ENCODE measurements at regions not wholly inside any gene's neighbourhood (a gene's known extent, or its start where the extent isn't known, plus 50 kb on each side); places are given as distances from the start of the nearest gene placed in this dataset.

DNA sequence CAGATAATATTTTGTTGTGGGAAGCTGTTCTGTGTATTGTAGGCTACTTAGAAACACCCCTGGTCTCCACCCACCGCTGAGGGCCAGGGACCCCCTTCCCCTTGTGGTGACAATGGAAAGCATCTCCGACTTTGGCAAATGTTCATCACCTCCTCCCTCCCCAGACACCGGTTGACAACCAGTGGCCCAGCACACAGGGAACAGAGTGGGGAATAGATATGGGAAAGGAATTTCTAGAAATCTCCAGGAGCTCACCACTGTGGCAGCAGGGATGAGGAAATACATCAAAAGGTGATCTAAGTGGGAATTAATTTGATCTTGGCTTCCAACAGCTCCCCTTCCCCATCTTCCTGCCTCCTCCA is 257.3 kb upstream of the FOXQ1 start:
- no peak overlapping the region for H3K27ac Mint-ChIP-seq
- CTCF ChIA-PET, result no interaction called here

GRCh38 chr6:1053586-1053985 is 258.3 kb upstream of the FOXQ1 start:
- Mint-ChIP-seq H3K27me3 (peaks cover 14% of the 10 kb centered on the region), H3K36me3 (ENCODE audit: low read depth) (no peaks in the 10 kb centered on the region), H3K4me1 (no peaks in the 10 kb centered on the region), H3K27ac (no peak overlapping the region), H3K4me3 (no peak overlapping the region), H3K9me3 (ENCODE audit: low read depth) (no peaks in the 10 kb centered on the region)
- ATAC-seq (no peak), DNase-seq (no peak)
- intact Hi-C loops (cut with DNase I, micrococcal nuclease), result no loop called here
- ChIA-PET POLR2A (no interaction called here), CTCF (no interaction called here)

More for the DNA sequence above, 257.3 kb upstream of the FOXQ1 start:
- POLR2A ChIA-PET, result no interaction called here
- Mint-ChIP-seq H3K4me3 (no peak overlapping the region), H3K27me3 (peaks cover 14% of the 10 kb centered on the region), H3K4me1 (no peaks in the 10 kb centered on the region), H3K36me3 (ENCODE audit: low read depth) (no peaks in the 10 kb centered on the region), H3K9me3 (ENCODE audit: low read depth) (no peaks in the 10 kb centered on the region)
- no peak for DNase-seq
- intact Hi-C loops (cut with DNase I, micrococcal nuclease), result no loop called here
- no peak for ATAC-seq

GRCh38 chr6:1052262-1052661 is 259.6 kb upstream of the FOXQ1 start:
- no peak for ATAC-seq
- Mint-ChIP-seq H3K4me1 (no peaks in the 10 kb centered on the region), H3K9me3 (ENCODE audit: low read depth) (no peaks in the 10 kb centered on the region), H3K27ac (no peak overlapping the region), H3K4me3 (no peak overlapping the region), H3K27me3 (peaks cover 23% of the 10 kb centered on the region), H3K36me3 (ENCODE audit: low read depth) (no peaks in the 10 kb centered on the region)
- intact Hi-C loops (cut with DNase I, micrococcal nuclease), result no loop called here
- no peak for DNase-seq
- POLR2A ChIA-PET, result no interaction called here
- CTCF ChIA-PET, result no interaction called here

- H3K27ac Mint-ChIP-seq, result no peak overlapping the region
- no peak overlapping the region for H3K4me3 Mint-ChIP-seq
- ATAC-seq (no peak), DNase-seq (no peak)
- H3K36me3 Mint-ChIP-seq (ENCODE audit: low read depth), result no peaks in the 10 kb centered on the region
- no peaks in the 10 kb centered on the region for H3K4me1 Mint-ChIP-seq
- POLR2A ChIA-PET, result no interaction called here
- H3K27me3 Mint-ChIP-seq, result peaks cover 31% of the 10 kb centered on the region
- CTCF ChIA-PET, result interaction anchor here (0.7 kb wide), 1 partner anchor 1731 kb away, joined by 6 read pairs; no protein-coding TSS in a partner anchor
- no peaks in the 10 kb centered on the region for H3K9me3 Mint-ChIP-seq (ENCODE audit: low read depth)
- intact Hi-C loops (cut with DNase I, micrococcal nuclease), result no loop called here
Observed at GRCh38 chr6:1049900-1050299, 262.0 kb upstream of the FOXQ1 start.

- intact Hi-C loops (cut with DNase I, micrococcal nuclease), result no loop called here
- Mint-ChIP-seq H3K27me3 (peaks cover 33% of the 10 kb centered on the region), H3K36me3 (ENCODE audit: low read depth) (no peaks in the 10 kb centered on the region), H3K9me3 (ENCODE audit: low read depth) (no peaks in the 10 kb centered on the region), H3K4me1 (no peaks in the 10 kb centered on the region), H3K27ac (no peak overlapping the region), H3K4me3 (no peak overlapping the region)
- POLR2A ChIA-PET, result no interaction called here
- ATAC-seq (no peak), DNase-seq (no peak)
- CTCF ChIA-PET, result interaction anchor here (0.7 kb wide), 1 partner anchor 1732 kb away, joined by 6 read pairs; no protein-coding TSS in a partner anchor
Observed at GRCh38 chr6:1049170-1049569, 262.7 kb upstream of the FOXQ1 start.

- CTCF ChIA-PET, result interaction anchor here (0.6 kb wide), 1 partner anchor 335 kb away, joined by 3 read pairs; no protein-coding TSS in a partner anchor
- DNase-seq (no peak), ATAC-seq (no peak)
- no peak overlapping the region for H3K4me3 Mint-ChIP-seq
- POLR2A ChIA-PET, result no interaction called here
- H3K9me3 Mint-ChIP-seq (ENCODE audit: low read depth), result no peaks in the 10 kb centered on the region
- intact Hi-C loops (cut with DNase I, micrococcal nuclease), result no loop called here
- H3K27ac Mint-ChIP-seq, result no peak overlapping the region
- peaks cover 40% of the 10 kb centered on the region for H3K27me3 Mint-ChIP-seq
- H3K36me3 Mint-ChIP-seq (ENCODE audit: low read depth), result no peaks in the 10 kb centered on the region
- no peaks in the 10 kb centered on the region for H3K4me1 Mint-ChIP-seq
Observed at GRCh38 chr6:1047981-1048541, 263.8 kb upstream of the FOXQ1 start.

DNA sequence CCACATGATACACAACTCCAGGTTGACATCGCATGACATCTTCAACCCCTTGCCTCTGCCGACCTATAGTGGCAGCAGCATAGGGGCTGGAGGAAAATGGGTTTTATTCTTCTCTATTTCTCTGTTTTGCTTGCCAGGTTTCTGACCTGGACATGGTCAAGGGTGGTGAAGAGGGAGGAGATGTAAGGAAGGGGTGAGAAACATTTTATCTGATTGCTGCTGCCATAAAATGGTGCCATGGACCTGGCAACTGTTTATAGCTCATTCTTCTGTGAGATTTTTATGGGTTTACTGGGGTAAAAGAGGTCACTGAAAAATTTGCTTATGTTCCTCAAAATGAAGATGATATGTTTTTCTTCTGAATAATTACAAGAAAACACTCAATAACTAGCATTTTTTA is 266.7 kb upstream of the FOXQ1 start:
- H3K36me3 Mint-ChIP-seq (ENCODE audit: low read depth), result no peaks in the 10 kb centered on the region
- no peak for ATAC-seq
- CTCF ChIA-PET, result no interaction called here
- H3K4me1 Mint-ChIP-seq, result no peaks in the 10 kb centered on the region
- H3K4me3 Mint-ChIP-seq, result no peak overlapping the region
- no peak for DNase-seq
- H3K27ac Mint-ChIP-seq, result no peak overlapping the region
- intact Hi-C loops (cut with DNase I, micrococcal nuclease), result no loop called here
- no peaks in the 10 kb centered on the region for H3K9me3 Mint-ChIP-seq (ENCODE audit: low read depth)
- POLR2A ChIA-PET, result no interaction called here
- H3K27me3 Mint-ChIP-seq, result peaks cover 42% of the 10 kb centered on the region

GRCh38 chr6:1044040-1044836 is 267.7 kb upstream of the FOXQ1 start:
- intact Hi-C loops (cut with DNase I, micrococcal nuclease), result no loop called here
- H3K36me3 Mint-ChIP-seq (ENCODE audit: low read depth), result no peaks in the 10 kb centered on the region
- ATAC-seq (no peak), DNase-seq (no peak)
- CTCF ChIA-PET, result no interaction called here
- no peak overlapping the region for H3K27ac Mint-ChIP-seq
- H3K4me1 Mint-ChIP-seq, result no peaks in the 10 kb centered on the region
- POLR2A ChIA-PET, result no interaction called here
- H3K4me3 Mint-ChIP-seq, result no peak overlapping the region
- H3K27me3 Mint-ChIP-seq, result peaks cover 37% of the 10 kb centered on the region
- H3K9me3 Mint-ChIP-seq (ENCODE audit: low read depth), result no peaks in the 10 kb centered on the region

DNA sequence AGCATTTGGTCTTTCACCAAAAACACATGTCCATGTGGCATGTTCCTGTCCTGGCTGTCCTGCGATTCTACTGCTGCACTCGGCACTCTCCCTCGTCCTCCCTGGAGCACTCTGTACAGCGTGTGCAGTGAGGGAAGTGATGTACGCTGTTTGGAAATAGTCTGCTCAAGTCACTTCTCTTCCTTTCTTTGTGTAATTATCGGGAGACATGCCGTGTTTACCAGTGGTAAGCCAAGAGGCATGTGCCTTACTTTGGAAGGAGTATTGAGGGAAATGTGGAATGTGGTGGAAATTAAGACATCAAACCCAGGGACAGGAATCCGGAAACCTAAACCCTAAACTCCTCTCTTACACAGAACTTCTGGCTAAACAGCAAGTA is 268.5 kb upstream of the FOXQ1 start:
- Mint-ChIP-seq H3K9me3 (ENCODE audit: low read depth) (no peaks in the 10 kb centered on the region), H3K27ac (no peak overlapping the region), H3K27me3 (peaks cover 35% of the 10 kb centered on the region), H3K36me3 (ENCODE audit: low read depth) (no peaks in the 10 kb centered on the region), H3K4me3 (no peak overlapping the region), H3K4me1 (no peaks in the 10 kb centered on the region)
- no peak for DNase-seq
- no peak for ATAC-seq
- ChIA-PET CTCF (no interaction called here), POLR2A (no interaction called here)
- intact Hi-C loops (cut with DNase I, micrococcal nuclease), result no loop called here

GRCh38 chr6:1042583-1043457 is 269.1 kb upstream of the FOXQ1 start:
- H3K27ac Mint-ChIP-seq, result no peak overlapping the region
- H3K4me1 Mint-ChIP-seq, result no peaks in the 10 kb centered on the region
- H3K36me3 Mint-ChIP-seq (ENCODE audit: low read depth), result no peaks in the 10 kb centered on the region
- DNase-seq, result no peak
- no peaks in the 10 kb centered on the region for H3K9me3 Mint-ChIP-seq (ENCODE audit: low read depth)
- ChIA-PET POLR2A (no interaction called here), CTCF (no interaction called here)
- intact Hi-C loops (cut with DNase I, micrococcal nuclease), result no loop called here
- ATAC-seq, result no peak
- peaks cover 30% of the 10 kb centered on the region for H3K27me3 Mint-ChIP-seq
- no peak overlapping the region for H3K4me3 Mint-ChIP-seq

DNA sequence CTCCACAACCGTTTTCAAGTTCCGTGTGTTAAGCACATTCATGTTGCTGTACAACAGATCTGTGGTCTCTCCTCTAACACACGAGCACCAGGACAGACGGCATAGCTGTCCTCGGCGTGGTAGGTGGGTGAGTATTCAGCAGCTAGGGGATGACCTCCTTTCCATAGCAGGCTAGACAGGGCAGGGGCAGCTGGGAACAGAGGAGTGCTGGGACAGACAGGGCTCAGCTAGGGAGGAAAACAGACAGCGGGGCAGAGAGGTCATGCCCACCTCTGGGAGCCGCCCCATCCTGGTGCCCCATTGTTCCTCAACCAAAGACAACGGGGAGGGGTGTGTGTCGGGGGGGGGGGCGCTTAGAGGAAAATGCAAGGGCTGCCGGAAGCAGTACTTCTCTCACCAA is 271.5 kb upstream of the FOXQ1 start:
- no peaks in the 10 kb centered on the region for H3K36me3 Mint-ChIP-seq (ENCODE audit: low read depth)
- POLR2A ChIA-PET, result no interaction called here

DNA sequence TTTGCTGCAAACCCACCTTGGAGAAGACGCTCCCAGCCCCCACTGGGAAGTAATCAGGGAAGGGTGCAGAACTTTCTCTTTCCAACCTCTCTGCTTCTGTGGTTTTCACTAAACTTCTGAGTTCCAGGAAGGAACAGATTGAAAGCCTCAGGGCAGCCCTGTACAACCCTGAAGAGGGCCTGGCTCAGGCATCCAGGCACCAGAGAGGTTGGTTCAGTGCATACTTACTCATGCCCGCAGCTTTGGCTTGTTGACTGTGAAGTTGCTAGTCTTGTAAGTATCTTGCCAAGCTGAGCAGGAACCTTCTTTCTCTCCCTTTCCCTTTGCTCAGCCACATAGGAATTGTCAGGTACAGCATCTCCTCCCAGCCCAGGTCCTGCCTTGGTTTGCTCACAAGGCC is 272.2 kb upstream of the FOXQ1 start:
- H3K27ac Mint-ChIP-seq, result no peak overlapping the region
- no peaks in the 10 kb centered on the region for H3K4me1 Mint-ChIP-seq
- peaks cover 19% of the 10 kb centered on the region for H3K27me3 Mint-ChIP-seq
- intact Hi-C loops (cut with DNase I, micrococcal nuclease), result no loop called here
- H3K9me3 Mint-ChIP-seq (ENCODE audit: low read depth), result no peaks in the 10 kb centered on the region
- H3K36me3 Mint-ChIP-seq (ENCODE audit: low read depth), result no peaks in the 10 kb centered on the region
- ChIA-PET POLR2A (no interaction called here), CTCF (no interaction called here)
- H3K4me3 Mint-ChIP-seq, result no peak overlapping the region
- DNase-seq (no peak), ATAC-seq (no peak)

More for the DNA sequence above, 271.5 kb upstream of the FOXQ1 start:
- H3K27me3 Mint-ChIP-seq, result peaks cover 20% of the 10 kb centered on the region
- no peaks in the 10 kb centered on the region for H3K4me1 Mint-ChIP-seq
- intact Hi-C loops (cut with DNase I, micrococcal nuclease), result no loop called here
- ATAC-seq (no peak), DNase-seq (no peak)
- no peak overlapping the region for H3K27ac Mint-ChIP-seq
- no peak overlapping the region for H3K4me3 Mint-ChIP-seq
- CTCF ChIA-PET, result no interaction called here
- H3K9me3 Mint-ChIP-seq (ENCODE audit: low read depth), result no peaks in the 10 kb centered on the region

All from activated CD4-positive, alpha-beta T cell treated with anti-CD3 and anti-CD28 coated beads for 36 hours (primary cell).